ENCODE measurements at regions not wholly inside any gene's neighbourhood (a gene's known extent, or its start where the extent isn't known, plus 50 kb on each side); places are given as distances from the start of the nearest gene placed in this dataset.

DNA sequence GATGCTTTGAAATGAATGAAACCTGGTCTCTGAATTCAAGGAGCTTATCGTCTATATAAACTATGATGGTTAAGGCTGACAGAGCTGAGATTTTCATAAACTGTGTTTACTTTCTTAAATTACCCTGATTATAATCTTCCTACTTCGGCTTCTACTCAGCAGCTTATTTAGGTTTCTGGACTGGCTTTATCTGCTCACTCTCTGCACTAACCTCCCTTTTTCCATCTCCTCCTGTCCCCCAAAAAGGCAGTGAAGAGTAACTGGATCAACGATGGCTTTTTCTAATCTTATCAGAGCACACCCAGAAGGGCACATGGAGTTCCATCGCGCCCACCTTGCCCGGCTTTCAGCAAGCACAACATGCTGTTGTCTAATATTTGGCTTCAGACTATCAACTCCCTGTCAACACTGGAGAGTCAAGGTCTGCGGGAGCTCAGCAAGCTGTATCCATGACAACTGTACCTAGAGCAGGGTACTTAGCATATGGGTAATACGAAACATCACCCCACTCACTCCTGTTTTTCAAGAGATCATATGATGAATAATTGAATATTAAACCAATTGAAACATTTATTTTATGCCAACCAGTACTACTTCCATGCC lies 417.3 kb downstream of the GABRB3 start:
- Histone ChIP-seq H3K9me2 (ENCODE audit: insufficient read depth) (no peaks in the 10 kb centered on the region), H3K79me2 (ENCODE audit: low read depth) (no peaks in the 10 kb centered on the region), H3K36me3 (ENCODE audit: low read depth) (no peaks in the 10 kb centered on the region), H3K4me2 (no peak overlapping the region), H3K27me3 (ENCODE audit: insufficient read depth, low read depth) (peaks cover 4% of the 10 kb centered on the region; the same call in 1 of the 2 replicates), H3K9me3 (ENCODE audit: insufficient read depth, low read depth) (no peaks in the 10 kb centered on the region), H3F3A (ENCODE audit: insufficient read depth, low read depth) (no peaks in the 10 kb centered on the region), H3K4me1 (replicated peaks; ENCODE audit: insufficient read depth) (no peaks in the 10 kb centered on the region), H3K27ac (no peak overlapping the region), H2AFZ (no peak overlapping the region), H3K4me3 (no peak overlapping the region), H4K20me1 (ENCODE audit: insufficient read depth) (no peaks in the 10 kb centered on the region)
- BruUV-seq (replicated peaks), result no TSS peak
- POLR2A ChIA-PET (ENCODE audit: unreplicated experiment), result no interaction called here
- DNase-seq, result no peak
- TF ChIP-seq EZH2 (IDR thresholded peaks at IDR 0.05; ENCODE audit: low read depth), result no peak
- TF ChIP-seq, protein P1, sequence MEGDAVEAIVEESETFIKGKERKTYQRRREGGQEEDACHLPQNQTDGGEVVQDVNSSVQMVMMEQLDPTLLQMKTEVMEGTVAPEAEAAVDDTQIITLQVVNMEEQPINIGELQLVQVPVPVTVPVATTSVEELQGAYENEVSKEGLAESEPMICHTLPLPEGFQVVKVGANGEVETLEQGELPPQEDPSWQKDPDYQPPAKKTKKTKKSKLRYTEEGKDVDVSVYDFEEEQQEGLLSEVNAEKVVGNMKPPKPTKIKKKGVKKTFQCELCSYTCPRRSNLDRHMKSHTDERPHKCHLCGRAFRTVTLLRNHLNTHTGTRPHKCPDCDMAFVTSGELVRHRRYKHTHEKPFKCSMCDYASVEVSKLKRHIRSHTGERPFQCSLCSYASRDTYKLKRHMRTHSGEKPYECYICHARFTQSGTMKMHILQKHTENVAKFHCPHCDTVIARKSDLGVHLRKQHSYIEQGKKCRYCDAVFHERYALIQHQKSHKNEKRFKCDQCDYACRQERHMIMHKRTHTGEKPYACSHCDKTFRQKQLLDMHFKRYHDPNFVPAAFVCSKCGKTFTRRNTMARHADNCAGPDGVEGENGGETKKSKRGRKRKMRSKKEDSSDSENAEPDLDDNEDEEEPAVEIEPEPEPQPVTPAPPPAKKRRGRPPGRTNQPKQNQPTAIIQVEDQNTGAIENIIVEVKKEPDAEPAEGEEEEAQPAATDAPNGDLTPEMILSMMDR (conservative IDR thresholded peaks at IDR 0.05), result no peak
- intact Hi-C loops (cut with micrococcal nuclease; ENCODE audit: unreplicated experiment), result no loop called here
- CTCF ChIA-PET, result no interaction called here

DNA sequence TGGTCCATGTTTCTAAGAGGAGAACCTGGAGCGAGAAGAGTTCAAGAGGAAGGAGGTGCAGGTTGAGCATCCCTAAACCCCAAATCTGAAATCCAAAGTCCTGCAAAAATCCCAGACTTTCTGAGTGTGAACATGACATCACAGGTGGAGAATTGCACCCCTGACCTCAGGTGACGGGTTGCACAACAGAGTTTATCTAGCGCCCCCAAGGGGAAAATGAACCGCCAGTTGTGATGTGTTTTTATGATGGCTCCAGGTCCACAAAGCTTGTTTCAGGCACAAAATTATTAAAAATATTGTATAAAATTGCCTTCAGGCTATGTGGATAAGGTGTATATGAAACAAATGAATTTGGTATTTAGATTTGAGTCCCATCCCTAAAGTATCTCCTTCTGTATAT lies 420.0 kb downstream of the GABRB3 start:
- CTCF ChIA-PET, result no interaction called here
- intact Hi-C loops (cut with micrococcal nuclease; ENCODE audit: unreplicated experiment), result no loop called here
- Histone ChIP-seq H3K36me3 (ENCODE audit: low read depth) (no peaks in the 10 kb centered on the region), H3K27ac (no peak overlapping the region), H2AFZ (no peak overlapping the region), H4K20me1 (ENCODE audit: insufficient read depth) (no peaks in the 10 kb centered on the region), H3K9me3 (ENCODE audit: insufficient read depth, low read depth) (no peaks in the 10 kb centered on the region), H3K27me3 (ENCODE audit: insufficient read depth, low read depth) (peaks cover 4% of the 10 kb centered on the region; the same call in 1 of the 2 replicates), H3K79me2 (ENCODE audit: low read depth) (no peaks in the 10 kb centered on the region), H3K4me2 (no peak overlapping the region), H3K4me1 (replicated peaks; ENCODE audit: insufficient read depth) (no peaks in the 10 kb centered on the region), H3K4me3 (no peak overlapping the region), H3F3A (ENCODE audit: insufficient read depth, low read depth) (no peaks in the 10 kb centered on the region), H3K9me2 (ENCODE audit: insufficient read depth) (no peaks in the 10 kb centered on the region)
- TF ChIP-seq, protein P1 (conservative IDR thresholded peaks at IDR 0.05), result no peak
- no peak for TF ChIP-seq EZH2 (IDR thresholded peaks at IDR 0.05; ENCODE audit: low read depth)
- no TSS peak for BruUV-seq (replicated peaks)
- no peak for DNase-seq
- POLR2A ChIA-PET (ENCODE audit: unreplicated experiment), result no interaction called here

DNA sequence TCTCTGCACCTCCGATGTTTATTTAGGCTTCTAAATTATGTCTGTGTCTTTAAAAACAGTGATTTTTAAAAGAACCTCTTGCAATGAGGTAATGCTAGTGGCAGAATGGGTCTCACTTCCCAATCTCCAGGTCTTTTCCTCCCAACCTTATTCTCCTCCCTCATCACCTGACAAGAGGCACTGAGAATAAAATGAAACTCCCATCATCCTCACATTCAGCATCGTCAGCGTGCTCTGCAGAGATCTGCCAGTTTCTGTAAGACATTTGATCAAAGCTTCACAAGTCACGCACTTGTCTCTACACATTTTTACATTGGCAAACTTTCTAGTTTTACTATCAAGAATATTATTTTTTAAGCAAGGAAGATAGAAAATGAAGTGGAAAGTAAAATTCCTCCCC lies 420.5 kb downstream of the GABRB3 start:
- no peaks in the 10 kb centered on the region for H3K36me3 ChIP-seq (ENCODE audit: low read depth)
- intact Hi-C loops (cut with micrococcal nuclease; ENCODE audit: unreplicated experiment), result no loop called here
- CTCF ChIA-PET, result no interaction called here
- H3K4me2 ChIP-seq, result no peak overlapping the region
- TF ChIP-seq, protein P1 (conservative IDR thresholded peaks at IDR 0.05), result no peak
- TF ChIP-seq EZH2 (IDR thresholded peaks at IDR 0.05; ENCODE audit: low read depth), result no peak
- H3K4me3 ChIP-seq, result no peak overlapping the region
- no peak overlapping the region for H3K27ac ChIP-seq
- no TSS peak for BruUV-seq (replicated peaks)
- no peak for DNase-seq
- POLR2A ChIA-PET (ENCODE audit: unreplicated experiment), result no interaction called here
- no peak overlapping the region for H2AFZ ChIP-seq
- no peaks in the 10 kb centered on the region for H3K9me2 ChIP-seq (ENCODE audit: insufficient read depth)
- H3K79me2 ChIP-seq (ENCODE audit: low read depth), result no peaks in the 10 kb centered on the region
- H3K4me1 ChIP-seq (replicated peaks; ENCODE audit: insufficient read depth), result no peaks in the 10 kb centered on the region
- no peaks in the 10 kb centered on the region for H3F3A ChIP-seq (ENCODE audit: insufficient read depth, low read depth)
- H4K20me1 ChIP-seq (ENCODE audit: insufficient read depth), result no peaks in the 10 kb centered on the region
- peaks cover 4% of the 10 kb centered on the region; the same call in 1 of the 2 replicates for H3K27me3 ChIP-seq (ENCODE audit: insufficient read depth, low read depth)
- no peaks in the 10 kb centered on the region for H3K9me3 ChIP-seq (ENCODE audit: insufficient read depth, low read depth)

Measured in PC-9 (cell line).